Neural cell (in vitro differentiated cells): ENCODE measurements at regions not wholly inside any gene's neighbourhood (a gene's known extent, or its start where the extent isn't known, plus 50 kb on each side); places are given as distances from the start of the nearest gene placed in this dataset.

Experiments
- H2AFZ ChIP-seq: fragments of 200-600, 300-800 bp; sonication (generic), shearing (Covaris generic); 2 replicates; pipeline ENCODE4 v1.6.0; 2014; ENCODE audit warnings: low read depth, mild to moderate bottlenecking, antibody characterized with exemption, low read length, moderate library complexity
- H3F3A ChIP-seq: fragments of 200-600 bp; shearing (Covaris generic); 2 replicates; pipeline ENCODE4 v1.6.1; 2016; ENCODE audit warnings: mild to moderate bottlenecking, moderate library complexity, mixed read lengths, antibody characterized with exemption, low read length; ENCODE audit not compliant: insufficient read depth, poor library complexity, severe bottlenecking
- H3K27ac ChIP-seq: fragments of 200-600, 300-800 bp; sonication (generic), shearing (Covaris generic); 2 replicates; pipeline ENCODE4 v1.5.1; 2014; ENCODE audit warnings: mild to moderate bottlenecking, low read length, moderate library complexity
- H3K27me3 ChIP-seq: fragments of 300-800, 200-600 bp; sonication (generic), shearing (Covaris generic); 2 replicates; pipeline ENCODE4 v1.6.0; 2014; ENCODE audit warnings: mild to moderate bottlenecking, low read depth, low read length, moderate library complexity; ENCODE audit not compliant: insufficient read depth
- H3K36me3 ChIP-seq: fragments of 300-800, 200-600 bp; sonication (generic), shearing (Covaris generic); 2 replicates; pipeline ENCODE4 v1.5.1; 2014; ENCODE audit warnings: mild to moderate bottlenecking, antibody characterized with exemption, low read length, moderate library complexity; ENCODE audit not compliant: insufficient read depth
- H3K4me2 ChIP-seq: fragments of 300-800, 200-600 bp; sonication (generic), shearing (Covaris generic); 2 replicates; pipeline ENCODE4 v1.6.0; 2014; ENCODE audit warnings: mild to moderate bottlenecking, low read length
- H3K4me3 ChIP-seq: fragments of 300-800, 200-600 bp; sonication (generic), shearing (Covaris generic); 2 replicates; pipeline ENCODE4 v1.5.1; 2014; ENCODE audit warnings: mild to moderate bottlenecking, low read length, moderate library complexity
- H3K79me2 ChIP-seq: fragments of 200-600 bp; shearing (Covaris generic); replicated peaks from 2 replicates; pipeline ENCODE4 v1.6.0; 2014; ENCODE audit warnings: mild to moderate bottlenecking, low read length, moderate library complexity; ENCODE audit not compliant: insufficient read depth
- H3K9ac ChIP-seq: fragments of 300-800, 200-600 bp; sonication (generic), shearing (Covaris generic); 2 replicates; pipeline ENCODE4 v1.6.1; 2016; ENCODE audit warnings: mild to moderate bottlenecking, low read length, mixed read lengths
- H3K9me2 ChIP-seq: fragments of 200-600 bp; shearing (Covaris generic); 2 replicates; pipeline ENCODE4 v1.6.1; 2016; ENCODE audit warnings: mild to moderate bottlenecking, low read length, mixed read lengths; ENCODE audit not compliant: insufficient read depth
- H3K9me3 ChIP-seq: fragments of 200-600, 300-800 bp; sonication (generic), shearing (Covaris generic); 2 replicates; pipeline ENCODE4 v1.6.1; 2016; ENCODE audit warnings: mild to moderate bottlenecking, mixed run types, low read length, moderate library complexity, mixed read lengths
- H4K20me1 ChIP-seq: fragments of 200-600 bp; shearing (Covaris generic); 2 replicates; pipeline ENCODE4 v1.6.1; 2016; ENCODE audit warnings: mild to moderate bottlenecking, mixed run types; ENCODE audit not compliant: insufficient read depth
- CTCF ChIP-seq: fragments of 450-650 bp; IDR thresholded peaks from 2 replicates; pipeline ENCODE4 v1.5.1; 2014; ENCODE audit warnings: antibody characterized with exemption, mild to moderate bottlenecking, moderate library complexity; ENCODE audit not compliant: poor library complexity, severe bottlenecking
- EP300 ChIP-seq: fragments of 450-650 bp; conservative IDR thresholded peaks from 2 replicates; pipeline ENCODE4 v1.6.1; 2014; ENCODE audit warnings: antibody characterized with exemption, mild to moderate bottlenecking, moderate library complexity; ENCODE audit not compliant: poor library complexity, severe bottlenecking
- EZH2 ChIP-seq: fragments of 200-600, 300-800 bp; shearing (Covaris generic), sonication (generic); IDR thresholded peaks from 2 replicates; pipeline ENCODE4 v1.6.1; 2014; ENCODE audit warnings: antibody characterized with exemption, low read length, borderline replicate concordance, mild to moderate bottlenecking; ENCODE audit not compliant: insufficient read depth, poor library complexity, severe bottlenecking
- MXI1 ChIP-seq: fragments of 450-650 bp; conservative IDR thresholded peaks from 2 replicates; pipeline ENCODE4 v1.6.1; 2014; ENCODE audit warnings: antibody characterized with exemption, mild to moderate bottlenecking; ENCODE audit not compliant: poor library complexity, severe bottlenecking
- POLR2AphosphoS5 ChIP-seq: IDR thresholded peaks from 2 replicates; pipeline ENCODE4 v1.6.1; 2012
- RAD21 ChIP-seq: fragments of 450-650 bp; conservative IDR thresholded peaks from 2 replicates; pipeline ENCODE4 v1.6.1; 2014; ENCODE audit warnings: antibody characterized with exemption, mild to moderate bottlenecking, moderate library complexity
- SMC3 ChIP-seq: fragments of 450-650 bp; conservative IDR thresholded peaks from 2 replicates; pipeline ENCODE4 v1.6.1; 2014; ENCODE audit warnings: antibody characterized with exemption, mild to moderate bottlenecking, moderate library complexity; ENCODE audit not compliant: poor library complexity
- TAF1 ChIP-seq: IDR thresholded peaks from 2 replicates; pipeline ENCODE4 v1.6.1; 2012; ENCODE audit warnings: low read depth
- TF ChIP-seq, protein P1 (sequence below): IDR thresholded peaks from 2 replicates; pipeline ENCODE4 v1.6.1; 2012; ENCODE audit warnings: borderline replicate concordance

GRCh38 chr16:73205153-73205886 is 157.4 kb upstream of the ZFHX3 start:
- Histone ChIP-seq H3K4me2 (no peak overlapping the region), H3K9me3 (no peaks in the 10 kb centered on the region), H2AFZ (no peak overlapping the region), H3K27me3 (no peaks in the 10 kb centered on the region), H4K20me1 (no peaks in the 10 kb centered on the region), H3K4me3 (no peak overlapping the region), H3K27ac (no peak overlapping the region), H3K79me2 (no peaks in the 10 kb centered on the region), H3K9me2 (no peaks in the 10 kb centered on the region), H3K9ac (no peak overlapping the region), H3F3A (no peaks in the 10 kb centered on the region), H3K36me3 (no peaks in the 10 kb centered on the region)
- no peak for TF ChIP-seq TAF1

GRCh38 chr16:73204359-73205152 is 156.6 kb upstream of the ZFHX3 start:
- no peak overlapping the region for H3K4me3 ChIP-seq
- H2AFZ ChIP-seq = no peak overlapping the region

More at GRCh38 chr16:73204359-73205152, 156.6 kb upstream of the ZFHX3 start:
- no peaks in the 10 kb centered on the region for H3K9me2 ChIP-seq
- TF ChIP-seq, protein P1, sequence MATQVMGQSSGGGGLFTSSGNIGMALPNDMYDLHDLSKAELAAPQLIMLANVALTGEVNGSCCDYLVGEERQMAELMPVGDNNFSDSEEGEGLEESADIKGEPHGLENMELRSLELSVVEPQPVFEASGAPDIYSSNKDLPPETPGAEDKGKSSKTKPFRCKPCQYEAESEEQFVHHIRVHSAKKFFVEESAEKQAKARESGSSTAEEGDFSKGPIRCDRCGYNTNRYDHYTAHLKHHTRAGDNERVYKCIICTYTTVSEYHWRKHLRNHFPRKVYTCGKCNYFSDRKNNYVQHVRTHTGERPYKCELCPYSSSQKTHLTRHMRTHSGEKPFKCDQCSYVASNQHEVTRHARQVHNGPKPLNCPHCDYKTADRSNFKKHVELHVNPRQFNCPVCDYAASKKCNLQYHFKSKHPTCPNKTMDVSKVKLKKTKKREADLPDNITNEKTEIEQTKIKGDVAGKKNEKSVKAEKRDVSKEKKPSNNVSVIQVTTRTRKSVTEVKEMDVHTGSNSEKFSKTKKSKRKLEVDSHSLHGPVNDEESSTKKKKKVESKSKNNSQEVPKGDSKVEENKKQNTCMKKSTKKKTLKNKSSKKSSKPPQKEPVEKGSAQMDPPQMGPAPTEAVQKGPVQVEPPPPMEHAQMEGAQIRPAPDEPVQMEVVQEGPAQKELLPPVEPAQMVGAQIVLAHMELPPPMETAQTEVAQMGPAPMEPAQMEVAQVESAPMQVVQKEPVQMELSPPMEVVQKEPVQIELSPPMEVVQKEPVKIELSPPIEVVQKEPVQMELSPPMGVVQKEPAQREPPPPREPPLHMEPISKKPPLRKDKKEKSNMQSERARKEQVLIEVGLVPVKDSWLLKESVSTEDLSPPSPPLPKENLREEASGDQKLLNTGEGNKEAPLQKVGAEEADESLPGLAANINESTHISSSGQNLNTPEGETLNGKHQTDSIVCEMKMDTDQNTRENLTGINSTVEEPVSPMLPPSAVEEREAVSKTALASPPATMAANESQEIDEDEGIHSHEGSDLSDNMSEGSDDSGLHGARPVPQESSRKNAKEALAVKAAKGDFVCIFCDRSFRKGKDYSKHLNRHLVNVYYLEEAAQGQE = no peak
- TF ChIP-seq EZH2 (no peak), SMC3 (no peak), MXI1 (no peak), RAD21 (no peak), POLR2AphosphoS5 (no peak), CTCF (no peak), EP300 (no peak), TAF1 (no peak)
- no peaks in the 10 kb centered on the region for H3K79me2 ChIP-seq
- no peaks in the 10 kb centered on the region for H3K9me3 ChIP-seq
- H3F3A ChIP-seq = no peaks in the 10 kb centered on the region
- H3K36me3 ChIP-seq = no peaks in the 10 kb centered on the region
- H4K20me1 ChIP-seq = no peaks in the 10 kb centered on the region
- no peak overlapping the region for H3K4me2 ChIP-seq
- no peak overlapping the region for H3K27ac ChIP-seq
- H3K9ac ChIP-seq = no peak overlapping the region
- no peaks in the 10 kb centered on the region for H3K27me3 ChIP-seq
